NCI-H2081 treated with DMSO at 0.1 percent for 48 hours (cell line): ENCODE measurements at regions not wholly inside any gene's neighbourhood (a gene's known extent, or its start where the extent isn't known, plus 50 kb on each side); places are given as distances from the start of the nearest gene placed in this dataset.

ENCODE experiments used
- DNase-seq: peaks from one replicate; lab custom pipeline; 2025; lab: John Stamatoyannopoulos, UW

DNA sequence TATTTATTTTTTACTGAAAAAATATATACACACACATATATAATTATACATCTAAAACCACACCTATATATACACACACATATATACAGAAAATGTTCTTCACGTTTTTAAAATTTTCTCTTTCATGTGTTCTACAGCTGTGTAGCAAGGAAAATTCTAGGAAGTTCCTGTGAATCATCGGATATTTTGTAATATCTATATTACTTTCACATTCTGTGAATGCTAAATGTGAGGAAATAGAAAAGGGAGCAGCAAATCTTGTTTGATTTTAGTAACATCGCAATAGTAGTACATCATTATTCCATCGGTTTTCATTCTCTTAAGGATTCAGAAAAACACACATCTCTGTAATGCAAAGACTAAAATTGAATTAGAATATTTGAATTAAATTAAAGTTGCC is 836.8 kb upstream of the NECTIN3 start:
- no peak for DNase-seq

DNA sequence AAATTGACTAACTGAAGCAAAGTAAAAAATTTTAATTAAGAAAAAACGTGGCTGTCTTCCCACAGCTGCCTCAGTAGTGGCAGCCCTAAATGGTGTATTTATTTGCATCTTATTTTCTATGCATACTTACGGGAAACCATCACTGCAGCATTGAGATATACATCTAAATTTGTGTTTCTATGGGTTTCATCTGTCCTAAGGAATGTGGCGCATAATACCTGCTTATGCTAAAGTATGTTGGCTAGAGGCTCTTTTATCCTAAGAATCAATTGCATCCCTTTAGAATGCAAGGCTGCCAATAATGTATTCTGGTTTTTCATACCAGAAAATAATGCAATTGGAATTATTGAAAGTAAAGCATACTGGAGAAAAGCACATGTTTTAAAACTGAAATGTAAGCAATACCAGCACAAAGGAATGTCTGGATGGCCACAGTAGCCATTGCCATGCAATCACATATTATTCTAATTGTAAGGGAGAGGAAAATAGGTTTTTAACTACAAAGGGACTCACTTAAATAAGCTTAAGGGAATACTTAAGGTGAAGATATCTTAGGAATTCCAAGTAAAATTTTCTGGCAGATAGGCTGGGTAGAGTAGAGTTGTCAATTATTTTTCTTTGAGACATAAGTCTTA is 834.5 kb upstream of the NECTIN3 start:
- DNase-seq = no peak

DNA sequence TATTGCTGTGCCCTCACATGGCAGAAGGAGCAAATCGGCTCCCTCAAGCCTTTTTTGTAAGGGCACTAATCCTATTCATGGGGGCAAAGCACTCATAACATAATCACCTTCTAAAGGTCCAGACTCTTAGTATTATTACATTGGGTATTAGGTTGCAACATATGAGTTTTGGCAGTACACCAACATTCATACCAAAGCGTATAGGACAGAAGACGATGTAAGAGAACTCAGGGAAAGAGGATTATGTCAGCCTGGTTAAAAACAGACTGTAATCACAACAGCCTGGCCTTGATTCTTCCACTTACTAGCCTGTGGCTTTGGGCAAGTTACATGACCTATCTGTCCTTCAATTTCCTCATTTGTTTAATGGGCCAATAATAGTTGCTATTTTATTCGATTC is 828.5 kb upstream of the NECTIN3 start:
- DNase-seq = no peak

DNA sequence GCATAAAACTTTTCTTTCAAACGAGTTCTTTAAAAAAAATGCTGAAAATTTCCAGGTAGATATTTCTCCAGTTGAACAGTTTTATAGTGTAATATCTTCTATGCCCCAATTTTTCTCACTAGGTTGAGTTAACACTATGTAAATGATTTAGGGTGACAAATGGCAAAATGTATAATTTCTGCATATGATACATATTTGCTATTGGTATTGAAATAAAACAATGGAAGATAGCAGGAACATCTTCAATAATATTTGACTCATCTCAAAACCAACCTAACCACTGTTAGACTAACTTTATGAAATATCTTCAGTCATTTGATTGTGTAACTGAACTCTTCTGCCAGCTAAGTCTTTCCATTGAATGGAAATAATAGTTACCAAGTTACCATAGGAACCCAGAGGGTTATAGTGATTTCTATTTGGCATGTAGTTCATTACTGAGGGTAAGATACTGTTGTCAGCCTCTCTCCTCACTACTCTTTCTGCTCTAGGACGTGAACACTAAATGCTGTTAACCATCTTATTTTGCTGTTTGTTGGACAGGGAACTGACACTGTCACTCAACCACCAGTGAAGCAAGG is 824.7 kb upstream of the NECTIN3 start:
- DNase-seq = no peak

DNA sequence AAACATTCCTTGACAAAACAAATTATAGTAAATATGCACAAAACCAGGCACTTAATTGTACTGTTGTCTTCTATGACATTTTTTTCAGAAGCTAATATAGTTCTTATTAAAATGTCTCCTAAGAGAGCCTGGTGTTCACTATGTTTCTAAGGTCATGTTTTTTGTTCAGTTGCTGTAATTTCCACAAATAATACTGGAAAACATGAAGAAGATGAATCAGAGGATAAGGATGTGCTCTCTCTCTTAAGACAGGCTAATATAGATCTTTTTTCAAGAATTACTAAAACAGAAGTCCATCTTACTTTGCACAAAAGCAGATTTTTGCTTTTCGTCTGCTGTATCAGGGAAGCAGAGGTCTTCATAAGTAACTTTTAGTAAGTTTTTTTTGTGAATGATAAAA is 823.0 kb upstream of the NECTIN3 start:
- no peak for DNase-seq

DNA sequence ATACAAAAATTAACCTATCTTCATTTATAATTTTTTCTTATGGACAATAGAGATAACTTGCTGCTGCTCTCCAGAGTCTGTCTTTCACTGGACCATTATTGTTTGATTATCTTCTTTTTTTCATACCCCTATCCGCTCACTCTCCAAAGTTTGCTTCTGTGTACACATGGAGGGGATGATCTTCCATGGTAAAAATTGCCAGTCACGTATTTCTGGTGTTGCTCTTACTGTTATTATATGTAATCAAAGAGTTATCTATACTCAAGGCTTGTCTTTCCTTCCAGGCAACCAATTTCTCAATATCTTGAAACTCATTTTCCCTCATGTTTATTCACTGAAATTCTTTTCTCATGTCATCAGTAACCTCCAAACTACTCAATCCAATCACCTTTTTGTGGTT is 817.8 kb upstream of the NECTIN3 start:
- no peak for DNase-seq

DNA sequence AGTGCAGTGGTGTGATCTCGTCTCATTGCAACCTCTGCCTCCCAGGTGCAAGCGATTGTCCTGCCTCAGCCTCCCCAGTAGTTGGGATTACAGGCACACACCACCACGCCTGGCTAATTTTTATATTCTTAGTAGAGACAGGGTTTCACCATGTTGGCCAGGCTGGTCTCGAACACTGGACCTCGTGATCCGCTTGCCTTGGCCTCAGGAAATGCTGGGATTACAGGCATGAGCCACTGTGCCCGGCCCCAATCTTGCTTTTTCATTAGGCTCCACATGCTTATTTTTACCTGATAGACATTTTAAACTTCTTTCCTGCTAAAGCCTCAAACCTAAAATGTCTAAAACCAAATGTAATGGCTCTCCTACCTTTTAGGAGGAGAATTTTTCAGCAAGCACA is 817.0 kb upstream of the NECTIN3 start:
- no peak for DNase-seq

DNA sequence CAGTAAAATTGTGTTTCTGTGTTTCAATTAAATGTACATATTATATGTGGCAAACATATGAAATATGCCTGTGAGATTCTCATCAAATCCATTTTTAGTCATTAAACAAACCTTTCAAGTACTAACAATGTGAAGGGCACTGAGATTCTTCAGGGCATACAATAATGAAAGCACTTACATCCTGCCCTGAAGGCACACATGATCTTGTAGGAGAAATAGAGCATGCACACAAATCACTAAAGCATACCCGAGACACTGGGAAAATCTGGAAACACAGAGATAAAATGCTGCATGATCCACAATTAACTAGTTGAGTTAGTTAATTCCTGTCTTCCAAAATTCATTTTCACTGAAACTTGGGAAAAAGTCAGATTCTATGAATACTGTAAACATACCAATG is 810.5 kb upstream of the NECTIN3 start:
- no peak for DNase-seq

DNA sequence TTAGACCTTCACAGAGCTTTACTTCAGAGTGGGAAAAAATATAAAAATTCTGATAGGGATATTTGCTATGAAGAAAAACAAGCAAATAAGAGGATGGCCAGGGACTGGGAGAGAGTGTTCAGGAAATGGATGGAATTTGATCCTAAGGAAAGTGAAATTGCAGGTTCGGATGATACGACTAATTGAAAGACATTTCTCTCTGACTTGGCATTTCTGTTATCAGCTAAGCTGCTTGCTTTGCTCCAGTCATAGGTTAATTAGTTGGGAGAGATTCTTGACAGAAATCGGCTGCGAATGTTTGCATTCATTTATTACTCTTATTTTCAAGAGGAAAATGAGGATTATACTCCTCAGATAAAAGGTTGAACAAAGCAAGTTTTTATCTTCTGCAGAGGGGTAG is 808.7 kb upstream of the NECTIN3 start:
- DNase-seq = no peak

DNA sequence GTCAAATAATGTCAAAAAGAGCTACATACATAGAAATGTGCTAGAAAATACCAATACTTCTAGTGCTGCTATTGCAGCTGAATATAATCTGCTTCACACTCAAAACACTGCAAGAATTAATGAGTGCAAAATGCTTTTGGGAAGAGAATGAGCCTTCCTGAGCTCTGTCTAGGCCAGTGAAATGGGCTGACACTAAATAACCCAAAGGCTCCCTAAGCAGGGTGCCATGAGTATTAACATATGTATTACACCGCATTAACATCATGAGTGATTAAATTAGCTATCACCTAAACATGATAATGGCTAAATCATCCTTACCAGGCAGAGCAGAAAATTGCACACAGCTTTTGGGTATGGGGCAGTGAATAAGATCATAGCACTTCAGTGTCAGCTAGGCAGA is 806.3 kb upstream of the NECTIN3 start:
- no peak for DNase-seq

DNA sequence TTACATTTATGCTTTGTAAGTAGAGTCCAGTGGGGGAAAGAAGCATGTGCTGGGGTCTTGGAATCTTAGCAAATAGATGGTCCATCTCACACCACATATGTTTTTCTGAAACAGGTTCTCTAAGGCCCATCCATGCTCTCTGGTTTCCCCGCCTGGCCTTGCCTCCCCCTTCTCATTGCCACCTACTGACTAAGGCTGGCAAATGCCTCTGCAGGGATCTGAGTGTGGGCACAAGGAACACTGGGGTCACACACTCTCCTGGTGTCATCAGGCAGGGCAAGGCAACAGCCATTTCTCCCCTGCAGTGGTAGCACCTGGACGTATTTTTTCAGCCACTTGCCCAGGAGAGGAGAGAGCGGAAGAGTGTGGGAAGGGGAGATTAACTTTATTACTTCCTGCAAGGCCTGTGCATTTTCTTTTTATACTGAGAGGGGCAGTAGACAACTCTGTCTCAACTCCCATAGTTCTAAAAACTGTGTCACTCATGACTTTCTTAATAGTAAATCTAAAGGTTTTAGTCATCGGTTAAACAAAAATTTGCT is 804.2 kb upstream of the NECTIN3 start:
- DNase-seq = no peak

DNA sequence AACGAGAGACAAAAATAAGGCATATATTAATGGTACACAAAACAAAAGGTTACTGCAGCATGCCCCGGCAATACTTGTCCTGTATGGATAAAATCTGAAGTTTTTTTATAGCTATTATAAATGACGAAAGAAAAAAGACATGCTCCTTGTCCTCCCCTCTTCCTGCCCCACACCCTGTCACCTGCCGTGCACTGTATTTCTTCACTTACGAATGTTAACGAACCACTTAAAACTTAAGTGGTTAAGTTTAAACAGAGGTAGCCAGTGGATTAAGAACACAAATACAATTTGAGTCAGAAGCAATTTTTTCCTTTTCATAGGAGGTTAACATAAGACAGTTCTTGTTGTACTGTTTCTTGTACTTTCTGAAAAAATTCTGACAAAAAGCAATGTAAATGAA is 799.1 kb upstream of the NECTIN3 start:
- no peak for DNase-seq

DNA sequence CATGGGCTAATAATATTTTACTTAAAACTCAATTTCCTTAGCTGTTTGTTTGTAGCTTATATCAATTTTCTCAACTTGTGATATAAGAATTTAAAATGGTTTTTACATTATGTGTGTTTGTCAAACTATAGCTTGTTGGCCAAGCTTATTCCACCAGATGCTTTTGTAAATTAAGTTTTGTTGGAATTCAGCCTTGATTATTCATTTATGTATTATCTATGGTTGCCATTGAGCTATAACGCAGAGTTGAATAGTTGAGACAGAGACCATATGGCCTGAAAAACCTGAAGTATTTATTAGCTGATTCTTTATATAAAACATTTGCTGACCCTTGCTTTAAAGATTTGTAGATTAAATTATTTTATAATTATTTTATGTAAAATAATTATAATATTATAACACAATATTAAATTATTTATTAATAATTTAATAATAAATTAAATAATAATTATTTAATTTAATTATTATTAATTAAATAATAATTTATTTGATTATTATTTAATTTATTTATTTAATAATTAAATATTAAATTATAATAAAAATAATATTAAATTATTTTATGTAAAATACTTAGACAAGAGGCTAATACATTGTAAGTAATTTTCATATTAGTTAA is 779.6 kb upstream of the NECTIN3 start:
- no peak for DNase-seq

DNA sequence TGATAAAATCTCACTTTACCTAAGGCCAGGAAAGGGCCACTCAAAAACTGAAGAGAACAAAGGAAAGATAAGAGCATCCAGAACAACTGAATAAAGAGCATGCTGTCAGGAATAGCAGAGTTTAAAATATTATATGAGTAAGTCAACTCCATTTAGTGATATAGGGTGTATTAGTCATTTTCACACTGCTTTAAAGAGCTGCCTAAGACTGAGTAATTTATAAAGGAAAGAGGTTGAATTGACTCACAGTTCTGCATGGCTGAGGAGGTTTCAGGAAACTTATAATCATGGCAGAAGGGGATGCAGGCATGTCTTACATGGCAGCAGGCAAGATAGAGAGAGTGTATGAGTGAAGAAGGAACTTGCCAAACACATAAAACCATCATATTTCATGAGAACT is 778.0 kb upstream of the NECTIN3 start:
- no peak for DNase-seq

DNA sequence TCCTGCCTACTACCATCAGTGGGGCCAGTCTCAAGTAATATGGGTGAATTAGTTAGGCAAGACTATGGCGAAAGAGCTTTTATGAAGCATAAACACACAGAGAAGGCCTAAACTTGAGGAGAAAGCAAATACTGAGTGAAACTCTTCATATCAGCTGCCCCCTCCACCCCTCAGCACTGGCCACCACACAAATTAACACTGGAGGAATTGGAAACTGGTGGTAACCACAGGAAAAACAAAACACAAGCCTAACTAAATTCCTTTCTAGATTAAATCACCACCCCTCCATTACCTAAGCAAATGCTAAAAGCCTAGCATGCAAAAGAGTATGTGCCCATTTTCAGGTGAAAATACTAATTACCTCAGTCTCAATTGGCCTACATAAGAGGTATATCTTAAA is 774.7 kb upstream of the NECTIN3 start:
- no peak for DNase-seq

DNA sequence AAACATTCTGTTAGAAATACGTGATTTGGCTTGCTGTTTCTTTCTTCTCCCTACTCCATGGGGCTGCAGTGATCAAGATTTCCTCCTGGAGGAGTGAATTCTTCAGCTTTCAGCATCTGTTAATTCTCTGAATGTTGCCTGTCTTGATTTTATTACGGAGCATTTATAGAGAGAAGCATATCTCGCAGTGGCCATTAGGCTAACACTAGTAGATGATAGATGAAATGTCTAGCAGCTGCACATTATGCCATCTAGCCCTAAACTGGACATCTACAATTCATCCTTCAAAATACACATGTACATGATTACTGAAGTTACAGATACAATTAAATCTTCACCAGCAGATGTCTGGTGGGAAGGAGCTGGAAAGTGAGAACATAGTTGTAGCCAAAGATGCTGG is 769.8 kb upstream of the NECTIN3 start:
- no peak for DNase-seq

DNA sequence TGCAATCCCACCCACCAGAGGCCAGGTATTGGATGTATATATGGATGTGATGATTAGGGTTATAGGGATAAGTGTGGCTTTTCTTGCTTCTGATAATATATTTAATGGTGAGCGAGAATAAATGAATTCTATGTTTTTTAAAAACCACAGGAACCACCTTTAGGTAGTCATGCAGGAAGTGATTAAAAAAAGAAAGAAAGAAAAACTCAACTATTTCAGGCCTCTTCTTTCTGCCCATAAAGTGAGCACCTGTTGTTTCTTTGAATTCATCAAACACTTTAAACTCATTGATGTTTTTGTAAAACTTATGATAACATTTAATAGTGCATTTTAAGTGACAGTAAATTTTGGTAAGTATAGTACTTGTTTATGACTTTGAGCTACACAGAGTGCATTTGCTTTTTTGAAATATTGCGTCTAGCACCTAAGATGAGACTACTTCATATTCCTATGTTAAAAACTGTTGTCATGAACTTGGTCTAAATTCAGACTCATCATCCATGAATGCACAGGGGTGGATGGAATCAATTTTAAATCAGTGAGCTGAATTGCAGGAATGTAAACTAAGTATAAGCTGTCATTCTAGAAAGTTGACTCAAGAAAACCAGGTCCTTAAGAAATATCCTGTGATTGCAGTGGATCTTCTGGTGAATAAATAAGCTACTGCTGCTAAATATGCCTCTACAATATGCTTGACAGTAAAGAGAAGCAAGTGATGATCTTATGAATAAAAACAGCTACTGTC is 764.4 kb upstream of the NECTIN3 start:
- DNase-seq = no peak

DNA sequence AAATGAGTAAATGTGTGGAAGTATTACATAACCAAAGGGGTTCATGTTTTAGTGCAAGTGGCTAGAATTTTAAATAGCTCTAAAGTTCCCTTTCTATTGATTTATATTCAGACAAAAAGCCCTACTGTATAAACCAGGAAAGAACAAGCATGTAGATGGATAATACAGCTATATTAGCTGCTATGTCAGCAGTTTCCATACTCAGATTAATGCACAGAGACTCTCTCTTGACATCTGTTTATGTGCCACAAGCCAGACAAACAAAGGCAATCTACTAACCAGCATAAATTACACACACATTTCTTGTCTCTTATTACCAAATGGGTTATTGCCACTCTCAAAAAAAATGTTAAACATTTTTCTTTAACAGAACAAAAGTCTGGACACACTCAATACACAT is 760.1 kb upstream of the NECTIN3 start:
- no peak for DNase-seq

DNA sequence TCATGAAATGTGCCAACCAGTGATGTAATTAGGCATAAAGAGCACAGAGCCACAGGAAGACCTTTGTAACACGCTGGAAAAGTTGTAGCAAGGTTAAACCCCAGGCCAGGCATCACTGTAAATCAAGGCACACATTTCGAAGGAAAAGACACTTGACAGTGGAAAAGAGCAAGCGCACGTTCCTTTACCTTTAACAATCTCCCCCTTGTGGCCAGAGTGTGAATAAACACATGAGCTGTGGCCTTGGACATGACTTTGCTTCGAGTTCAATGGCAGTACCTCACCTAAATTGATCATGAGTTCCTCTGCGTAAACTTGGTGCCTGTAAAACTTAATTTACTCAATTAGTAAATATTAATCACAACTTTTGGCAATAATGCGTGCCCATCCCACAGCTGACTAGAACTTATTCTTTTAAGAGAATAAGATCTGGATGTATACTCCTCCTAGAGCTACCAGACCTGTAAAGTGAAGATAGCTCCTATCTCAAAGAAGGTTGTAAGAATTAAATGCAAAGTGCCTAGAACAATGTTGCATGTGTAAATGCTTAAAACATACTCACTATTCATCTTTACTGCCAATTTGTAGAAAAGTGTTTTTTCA is 757.0 kb upstream of the NECTIN3 start:
- peak; percentile 6 for DNase-seq

DNA sequence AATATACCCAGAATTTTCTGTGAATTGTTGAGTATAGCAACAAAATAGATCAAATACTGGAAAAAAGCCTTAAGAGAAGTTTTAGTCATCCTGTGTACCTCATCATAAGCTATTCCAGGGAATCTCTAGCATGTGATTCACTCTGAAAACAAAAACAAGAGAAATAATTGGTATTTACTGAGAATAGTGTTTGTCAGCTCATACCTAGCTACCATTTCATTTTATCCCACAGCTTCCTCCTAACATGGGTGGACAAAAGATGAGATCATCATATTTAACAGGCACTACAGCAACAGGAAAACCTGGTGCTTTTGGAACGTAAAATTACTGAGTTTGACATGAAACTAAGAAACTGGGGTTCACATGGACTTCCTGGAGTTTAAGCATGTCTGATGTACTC is 753.5 kb upstream of the NECTIN3 start:
- no peak for DNase-seq

DNA sequence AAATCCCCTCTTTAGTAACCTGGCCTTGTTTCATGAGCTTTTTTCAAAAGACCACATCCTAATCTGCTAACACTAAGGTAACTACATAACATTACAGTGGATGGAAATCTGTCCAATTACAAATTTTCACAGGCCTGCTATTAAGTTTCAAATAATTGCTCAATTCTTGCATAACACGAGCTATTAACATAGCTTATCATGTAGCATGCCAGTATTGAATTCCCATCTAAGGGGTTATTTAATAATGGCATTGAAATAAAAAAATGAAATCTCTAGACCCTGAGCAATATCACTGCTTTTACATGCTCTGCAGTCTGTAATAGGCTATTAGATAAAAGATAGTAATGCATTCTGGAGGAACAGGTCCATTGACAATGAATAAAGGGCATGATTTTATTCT is 748.3 kb upstream of the NECTIN3 start:
- DNase-seq = no peak

DNA sequence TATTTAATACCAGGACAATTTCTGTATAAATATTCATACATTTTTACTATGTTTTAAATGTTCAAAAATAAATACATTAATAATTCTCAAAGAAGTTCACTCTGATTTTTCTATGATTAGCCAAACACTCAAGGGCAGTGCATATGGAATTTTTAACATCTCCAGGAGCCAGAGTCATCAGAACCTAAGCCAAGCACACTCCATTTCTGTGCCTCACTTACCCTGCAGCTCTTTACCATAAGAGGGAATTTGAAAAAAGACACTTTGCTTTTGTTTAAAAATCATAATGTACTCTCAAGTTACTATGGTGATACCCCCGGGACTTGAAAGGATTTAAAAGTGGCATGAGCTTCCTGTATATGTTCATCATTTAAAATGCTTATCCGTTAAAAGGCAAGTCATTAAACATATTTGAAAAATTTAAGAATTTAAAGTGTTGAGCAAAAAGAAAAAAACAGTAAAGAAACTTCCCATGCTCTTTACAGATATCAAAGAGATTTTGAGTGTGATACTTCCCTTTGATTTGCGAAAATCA is 747.4 kb upstream of the NECTIN3 start:
- no peak for DNase-seq
